ENCODE measurements at regions not wholly inside any gene's neighbourhood (a gene's known extent, or its start where the extent isn't known, plus 50 kb on each side); places are given as distances from the start of the nearest gene placed in this dataset.

DNA sequence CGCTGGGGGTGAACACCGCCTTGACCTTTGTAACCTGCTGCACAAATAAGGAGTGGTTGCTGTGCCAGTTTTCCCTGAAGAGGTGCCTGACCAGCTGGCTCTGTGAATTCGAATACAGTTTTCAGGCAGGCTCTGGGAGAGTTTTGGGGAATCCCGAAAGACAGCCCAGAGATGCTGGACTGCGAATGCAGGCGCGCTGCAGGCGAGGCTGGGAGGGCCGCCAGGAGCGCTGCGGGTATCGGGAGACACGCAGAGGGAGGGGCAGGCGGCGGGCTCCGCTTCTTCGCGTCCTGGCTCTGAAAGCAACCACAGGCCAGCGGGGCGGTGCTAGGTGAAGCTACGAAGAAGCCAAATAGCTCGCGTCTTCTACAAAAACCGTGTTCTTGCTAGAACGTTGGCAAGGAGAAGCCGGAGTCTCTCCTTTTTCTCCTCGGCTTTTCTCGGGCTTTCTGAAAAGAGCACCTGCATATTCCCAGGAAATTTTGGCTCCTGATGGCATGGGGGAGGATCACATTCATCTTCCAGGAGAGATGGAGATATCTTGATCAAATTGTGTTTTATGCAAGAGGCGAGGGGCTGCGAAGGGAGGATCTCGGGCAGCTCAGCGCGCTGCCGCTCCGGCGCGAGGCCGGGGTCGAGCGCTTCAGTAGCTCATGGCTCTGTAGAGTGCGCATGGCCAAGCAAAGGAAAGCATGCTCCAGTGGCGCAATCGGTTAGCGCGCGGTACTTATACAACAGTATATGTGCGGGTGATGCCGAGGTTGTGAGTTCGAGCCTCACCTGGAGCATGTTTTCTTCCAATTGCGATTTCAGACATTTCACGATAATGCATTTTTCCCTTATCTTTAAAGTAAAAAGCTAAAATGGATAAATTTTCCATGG is 158.1 kb upstream of the ZNF184 start (continued):
- TF ChIP-seq, protein P1, sequence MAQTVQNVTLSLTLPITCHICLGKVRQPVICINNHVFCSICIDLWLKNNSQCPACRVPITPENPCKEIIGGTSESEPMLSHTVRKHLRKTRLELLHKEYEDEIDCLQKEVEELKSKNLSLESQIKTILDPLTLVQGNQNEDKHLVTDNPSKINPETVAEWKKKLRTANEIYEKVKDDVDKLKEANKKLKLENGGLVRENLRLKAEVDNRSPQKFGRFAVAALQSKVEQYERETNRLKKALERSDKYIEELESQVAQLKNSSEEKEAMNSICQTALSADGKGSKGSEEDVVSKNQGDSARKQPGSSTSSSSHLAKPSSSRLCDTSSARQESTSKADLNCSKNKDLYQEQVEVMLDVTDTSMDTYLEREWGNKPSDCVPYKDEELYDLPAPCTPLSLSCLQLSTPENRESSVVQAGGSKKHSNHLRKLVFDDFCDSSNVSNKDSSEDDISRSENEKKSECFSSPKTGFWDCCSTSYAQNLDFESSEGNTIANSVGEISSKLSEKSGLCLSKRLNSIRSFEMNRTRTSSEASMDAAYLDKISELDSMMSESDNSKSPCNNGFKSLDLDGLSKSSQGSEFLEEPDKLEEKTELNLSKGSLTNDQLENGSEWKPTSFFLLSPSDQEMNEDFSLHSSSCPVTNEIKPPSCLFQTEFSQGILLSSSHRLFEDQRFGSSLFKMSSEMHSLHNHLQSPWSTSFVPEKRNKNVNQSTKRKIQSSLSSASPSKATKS (CRISPR knock-in tag; IDR thresholded peaks at IDR 0.05) = peak; percentile 89; the same call in 1 of the 2 replicates
- peak; percentile 49; the same call in 1 of the 2 replicates for TF ChIP-seq ZNF7 (CRISPR knock-in tag; IDR thresholded peaks at IDR 0.05)
- no peak for TF ChIP-seq NCOA5 (CRISPR knock-in tag; IDR thresholded peaks at IDR 0.05)
- TF ChIP-seq NFIB (CRISPR knock-in tag; IDR thresholded peaks at IDR 0.05; ENCODE audit: borderline replicate concordance) = peak; percentile 86; the same call in 1 of the 2 replicates
- no peak for TF ChIP-seq POLR2A (IDR thresholded peaks at IDR 0.05; ENCODE audit: insufficient read depth in 1 of 2, low read depth in 2 of 2, low read length in 2 of 2)
- peak; percentile 89; the same call in 1 of the 2 replicates for TF ChIP-seq ZNF20 (CRISPR knock-in tag; IDR thresholded peaks at IDR 0.05)
- TF ChIP-seq ATM (IDR thresholded peaks at IDR 0.05; ENCODE audit: borderline replicate concordance) = no peak
- no peak for TF ChIP-seq ARID3A (IDR thresholded peaks at IDR 0.05; ENCODE audit: low read depth, low read length)
- TF ChIP-seq PAF1 (CRISPR knock-in tag; IDR thresholded peaks at IDR 0.05) = no peak
- TF ChIP-seq NR2C2 (CRISPR knock-in tag; IDR thresholded peaks at IDR 0.05; ENCODE audit: borderline replicate concordance) = peak; percentile 29; the same call in 1 of the 2 replicates
- TF ChIP-seq JUN (CRISPR knock-in tag; IDR thresholded peaks at IDR 0.05) = peak; percentile 44; the same call in 1 of the 2 replicates
- TF ChIP-seq, protein P2, sequence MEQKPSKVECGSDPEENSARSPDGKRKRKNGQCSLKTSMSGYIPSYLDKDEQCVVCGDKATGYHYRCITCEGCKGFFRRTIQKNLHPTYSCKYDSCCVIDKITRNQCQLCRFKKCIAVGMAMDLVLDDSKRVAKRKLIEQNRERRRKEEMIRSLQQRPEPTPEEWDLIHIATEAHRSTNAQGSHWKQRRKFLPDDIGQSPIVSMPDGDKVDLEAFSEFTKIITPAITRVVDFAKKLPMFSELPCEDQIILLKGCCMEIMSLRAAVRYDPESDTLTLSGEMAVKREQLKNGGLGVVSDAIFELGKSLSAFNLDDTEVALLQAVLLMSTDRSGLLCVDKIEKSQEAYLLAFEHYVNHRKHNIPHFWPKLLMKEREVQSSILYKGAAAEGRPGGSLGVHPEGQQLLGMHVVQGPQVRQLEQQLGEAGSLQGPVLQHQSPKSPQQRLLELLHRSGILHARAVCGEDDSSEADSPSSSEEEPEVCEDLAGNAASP (CRISPR knock-in tag; IDR thresholded peaks at IDR 0.05; ENCODE audit: borderline replicate concordance) = peak; percentile 78
- TF ChIP-seq ZNF777 (CRISPR knock-in tag; IDR thresholded peaks at IDR 0.05) = 0 out of 2 replicates have a peak, but pooled peaks have one; percentile 44
- TF ChIP-seq ZBTB25 (CRISPR knock-in tag; IDR thresholded peaks at IDR 0.05) = 0 out of 2 replicates have a peak, but pooled peaks have one; percentile 62
- peak; percentile 98 for TF ChIP-seq BCL3 (CRISPR knock-in tag; IDR thresholded peaks at IDR 0.05)
- no peak for TF ChIP-seq SCMH1 (CRISPR knock-in tag; IDR thresholded peaks at IDR 0.05; ENCODE audit: borderline replicate concordance)
- peak; percentile 92 for TF ChIP-seq ZNF788 (CRISPR knock-in tag; IDR thresholded peaks at IDR 0.05; ENCODE audit: borderline replicate concordance)
- TF ChIP-seq PHF5A (CRISPR knock-in tag; IDR thresholded peaks at IDR 0.05; ENCODE audit: low read depth, unreplicated experiment) = no peak
- peak; percentile 91 for TF ChIP-seq IRF2 (CRISPR knock-in tag; IDR thresholded peaks at IDR 0.05)
- TF ChIP-seq ZKSCAN5 (CRISPR knock-in tag; IDR thresholded peaks at IDR 0.05) = 0 out of 2 replicates have a peak, but pooled peaks have one; percentile 40
- peak; percentile 62 for TF ChIP-seq NFYC (CRISPR knock-in tag; IDR thresholded peaks at IDR 0.05)
- TF ChIP-seq ZBTB1 (CRISPR knock-in tag; IDR thresholded peaks at IDR 0.05; ENCODE audit: borderline replicate concordance) = peak; percentile 90; the same call in 1 of the 2 replicates

Data from HepG2 (cell line).